Keratinocyte (primary cell): ENCODE measurements at regions not wholly inside any gene's neighbourhood (a gene's known extent, or its start where the extent isn't known, plus 50 kb on each side); places are given as distances from the start of the nearest gene placed in this dataset.

ENCODE experiments used
- CTCF ChIP-seq, 3 experiments: IDR thresholded peaks in 1 of 3; conservative IDR thresholded peaks in 1 of 3; optimal IDR thresholded peaks in 1 of 3; 2 replicates in 2 of 3; 3 replicates in 1 of 3; pipeline versions ENCODE3 to v1.5.1; 2011; ENCODE audit warnings: low read length in 3 of 3, mild to moderate bottlenecking in 3 of 3, moderate library complexity in 2 of 3, control low read depth in 1 of 3, inconsistent platforms in 1 of 3; ENCODE audit not compliant: insufficient read depth in 2 of 3; ENCODE audit errors: extremely low read depth in 1 of 3
- EZH2 ChIP-seq: IDR thresholded peaks from one replicate; pipeline ENCODE4 v1.6.1; 2012; ENCODE audit warnings: inconsistent platforms, mild to moderate bottlenecking, low read length, moderate library complexity

DNA sequence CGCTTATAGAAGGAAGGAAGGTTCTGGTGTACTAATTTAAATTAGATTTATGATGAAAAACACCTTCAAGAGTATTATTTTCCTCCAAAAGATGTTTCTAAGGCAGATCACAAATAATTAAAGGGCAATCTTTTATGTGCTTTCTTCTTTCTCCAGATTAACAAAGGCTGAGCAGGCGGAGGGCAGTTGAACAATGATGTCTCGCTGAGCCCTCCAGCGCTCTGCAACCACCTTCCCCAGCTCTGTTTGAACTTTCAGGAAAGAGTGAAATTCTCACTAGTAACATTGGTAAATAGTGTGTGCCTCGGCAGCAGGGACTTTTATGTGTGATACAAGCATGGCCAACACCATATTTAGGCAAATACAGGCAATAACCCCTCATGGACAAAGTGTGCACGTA lies 379.1 kb upstream of the MKI67 start:
- TF ChIP-seq CTCF (optimal IDR thresholded peaks at IDR 0.05 in 1 of 3, IDR thresholded peaks at IDR 0.05 in 1 of 3, conservative IDR thresholded peaks at IDR 0.05 in 1 of 3; ENCODE audit: extremely low read depth in 1 of 3, insufficient read depth in 2 of 3, low read length in 3 of 3) (no peak), EZH2 (no peak)
